ENCODE measurements at regions not wholly inside any gene's neighbourhood (a gene's known extent, or its start where the extent isn't known, plus 50 kb on each side); places are given as distances from the start of the nearest gene placed in this dataset.

DNA sequence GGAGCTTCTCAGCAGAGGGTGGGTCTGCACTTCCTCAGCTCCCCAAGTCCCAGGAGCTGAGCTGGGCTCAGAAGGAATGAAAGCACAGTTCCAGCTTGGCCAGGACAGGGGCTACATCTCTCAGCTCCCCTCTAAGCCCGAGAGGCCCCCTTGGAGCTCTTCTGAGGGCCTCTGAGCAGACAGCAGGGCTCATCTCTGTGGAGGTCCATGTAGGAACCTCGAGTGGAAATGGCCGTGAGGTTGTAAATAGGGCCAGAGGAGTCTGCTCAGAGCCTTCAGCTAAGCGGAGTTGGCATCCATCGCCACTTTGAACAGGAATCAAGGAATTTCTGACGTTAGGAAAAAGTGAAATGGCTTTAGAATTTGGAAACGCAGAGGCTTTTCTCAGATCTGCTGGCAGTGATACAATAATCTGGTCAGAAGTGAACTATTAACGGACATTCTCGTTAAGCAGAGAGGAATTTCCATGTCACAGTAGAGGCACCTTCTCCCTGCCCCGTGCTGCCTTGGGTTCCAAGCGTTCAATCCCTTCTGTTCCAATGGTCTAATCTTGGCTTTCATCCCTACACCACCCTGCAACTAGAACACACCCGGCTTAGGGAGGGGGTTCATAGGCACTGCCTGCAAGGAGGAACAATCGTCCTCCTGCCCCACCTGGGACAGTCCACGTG is 213.9 kb downstream of the NDUFA10 start:
- Histone ChIP-seq H3K27me3 (ENCODE audit: control insufficient read depth, insufficient read depth, low read length) (no peaks in the 10 kb centered on the region), H3K27ac (ENCODE audit: insufficient read depth, low read length) (no peak overlapping the region), H3K9ac (ENCODE audit: insufficient read depth, low read length) (no peak overlapping the region), H3K4me3 (replicated peaks in 1 of 4; ENCODE audit: control extremely low read depth in 1 of 4, insufficient read depth in 1 of 4, low read depth in 3 of 4, low read length in 4 of 4) (no peak overlapping the region), H3K36me3 (ENCODE audit: control insufficient read depth, insufficient read depth, low read length) (no peaks in the 10 kb centered on the region), H3K79me2 (ENCODE audit: control insufficient read depth, insufficient read depth, low read length) (no peaks in the 10 kb centered on the region), H3K4me1 (ENCODE audit: control insufficient read depth, extremely low read depth, insufficient read depth, low read length) (no peaks in the 10 kb centered on the region), H3K9me3 (ENCODE audit: control insufficient read depth, insufficient read depth, low read depth, low read length) (no peaks in the 10 kb centered on the region), H4K20me1 (ENCODE audit: control insufficient read depth, extremely low read depth, insufficient read depth, low read length) (no peaks in the 10 kb centered on the region), H2AFZ (ENCODE audit: low read length) (no peak overlapping the region), H3K4me2 (ENCODE audit: extremely low read depth, insufficient read depth, low read length) (no peak overlapping the region)
- DNase-seq (ENCODE audit: low read depth in 2 of 2), result no peak
- no peak for TF ChIP-seq EZH2 (IDR thresholded peaks at IDR 0.05; ENCODE audit: low read length, missing control alignments)
- no peak for TF ChIP-seq CTCF (conservative IDR thresholded peaks at IDR 0.05 in 1 of 2, IDR thresholded peaks at IDR 0.05 in 1 of 2; ENCODE audit: low read depth in 1 of 2, low read length in 2 of 2)

- no peaks in the 10 kb centered on the region for H3K36me3 ChIP-seq (ENCODE audit: control insufficient read depth, insufficient read depth, low read length)
Measured at GRCh38 chr2:239809391-239809790, 215.8 kb downstream of the NDUFA10 start.

DNA sequence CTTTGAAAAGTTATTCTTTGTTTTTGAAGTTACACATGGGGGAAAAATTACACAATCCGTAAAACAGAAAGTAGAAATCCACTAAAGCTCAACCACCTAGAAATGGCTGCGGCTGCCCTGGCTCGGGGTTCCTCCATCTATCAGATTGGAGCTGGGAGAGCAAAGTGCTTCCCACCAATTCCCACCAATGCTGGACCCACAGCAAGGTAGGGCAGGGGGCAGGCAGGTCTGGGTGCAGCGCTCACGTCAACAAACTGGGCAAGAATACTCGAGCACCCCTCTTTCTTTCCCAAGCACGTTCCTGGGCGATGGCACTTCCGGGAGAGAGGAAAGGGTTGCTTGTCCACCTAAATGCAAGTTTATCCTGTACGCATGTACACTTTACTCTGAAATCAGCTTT is 217.6 kb downstream of the NDUFA10 start:
- H3K27ac ChIP-seq (ENCODE audit: insufficient read depth, low read length), result no peak overlapping the region
- H3K79me2 ChIP-seq (ENCODE audit: control insufficient read depth, insufficient read depth, low read length), result no peaks in the 10 kb centered on the region
- TF ChIP-seq EZH2 (IDR thresholded peaks at IDR 0.05; ENCODE audit: low read length, missing control alignments), result no peak
- no peak for TF ChIP-seq CTCF (conservative IDR thresholded peaks at IDR 0.05 in 1 of 2, IDR thresholded peaks at IDR 0.05 in 1 of 2; ENCODE audit: low read depth in 1 of 2, low read length in 2 of 2)
- H3K4me1 ChIP-seq (ENCODE audit: control insufficient read depth, extremely low read depth, insufficient read depth, low read length), result no peaks in the 10 kb centered on the region
- DNase-seq (ENCODE audit: low read depth in 2 of 2), result no peak
- no peak overlapping the region for H3K4me2 ChIP-seq (ENCODE audit: extremely low read depth, insufficient read depth, low read length)
- no peaks in the 10 kb centered on the region for H4K20me1 ChIP-seq (ENCODE audit: control insufficient read depth, extremely low read depth, insufficient read depth, low read length)
- H3K36me3 ChIP-seq (ENCODE audit: control insufficient read depth, insufficient read depth, low read length), result no peaks in the 10 kb centered on the region
- H3K9ac ChIP-seq (ENCODE audit: insufficient read depth, low read length), result no peak overlapping the region
- H3K4me3 ChIP-seq (replicated peaks in 1 of 4; ENCODE audit: control extremely low read depth in 1 of 4, insufficient read depth in 1 of 4, low read depth in 3 of 4, low read length in 4 of 4), result no peak overlapping the region
- H3K27me3 ChIP-seq (ENCODE audit: control insufficient read depth, insufficient read depth, low read length), result no peaks in the 10 kb centered on the region
- H2AFZ ChIP-seq (ENCODE audit: low read length), result no peak overlapping the region
- no peaks in the 10 kb centered on the region for H3K9me3 ChIP-seq (ENCODE audit: control insufficient read depth, insufficient read depth, low read depth, low read length)

More at GRCh38 chr2:239809391-239809790, 215.8 kb downstream of the NDUFA10 start:
- no peaks in the 10 kb centered on the region for H3K27me3 ChIP-seq (ENCODE audit: control insufficient read depth, insufficient read depth, low read length)
- H3K79me2 ChIP-seq (ENCODE audit: control insufficient read depth, insufficient read depth, low read length), result no peaks in the 10 kb centered on the region
- TF ChIP-seq EZH2 (IDR thresholded peaks at IDR 0.05; ENCODE audit: low read length, missing control alignments) (no peak), CTCF (conservative IDR thresholded peaks at IDR 0.05 in 1 of 2, IDR thresholded peaks at IDR 0.05 in 1 of 2; ENCODE audit: low read depth in 1 of 2, low read length in 2 of 2) (no peak)
- no peak overlapping the region for H3K27ac ChIP-seq (ENCODE audit: insufficient read depth, low read length)
- H3K4me1 ChIP-seq (ENCODE audit: control insufficient read depth, extremely low read depth, insufficient read depth, low read length), result no peaks in the 10 kb centered on the region
- H2AFZ ChIP-seq (ENCODE audit: low read length), result no peak overlapping the region
- DNase-seq (ENCODE audit: low read depth in 2 of 2), result no peak
- no peak overlapping the region for H3K4me3 ChIP-seq (replicated peaks in 1 of 4; ENCODE audit: control extremely low read depth in 1 of 4, insufficient read depth in 1 of 4, low read depth in 3 of 4, low read length in 4 of 4)
- H3K9ac ChIP-seq (ENCODE audit: insufficient read depth, low read length), result no peak overlapping the region
- H3K4me2 ChIP-seq (ENCODE audit: extremely low read depth, insufficient read depth, low read length), result no peak overlapping the region
- no peaks in the 10 kb centered on the region for H3K9me3 ChIP-seq (ENCODE audit: control insufficient read depth, insufficient read depth, low read depth, low read length)
- no peaks in the 10 kb centered on the region for H4K20me1 ChIP-seq (ENCODE audit: control insufficient read depth, extremely low read depth, insufficient read depth, low read length)
